ENCODE measurements at regions not wholly inside any gene's neighbourhood (a gene's known extent, or its start where the extent isn't known, plus 50 kb on each side); places are given as distances from the start of the nearest gene placed in this dataset.
"Not testable (repeated sequence)": the region's sequence is repeated elsewhere in the genome, so short reads cannot be mapped to it uniquely, and the experiment has no call there.

- Histone ChIP-seq H2AFZ (no peak overlapping the region), H3K9me2 (replicated peaks; ENCODE audit: insufficient read depth) (no peaks in the 10 kb centered on the region), H3K4me1 (ENCODE audit: insufficient read depth) (no peaks in the 10 kb centered on the region), H4K20me1 (ENCODE audit: insufficient read depth, poor library complexity, severe bottlenecking) (no peaks in the 10 kb centered on the region), H3K79me2 (no peaks in the 10 kb centered on the region), H3K4me2 (no peak overlapping the region), H3K4me3 (no peak overlapping the region), H3K27me3 (no peaks in the 10 kb centered on the region), H3K9me3 (ENCODE audit: low read depth) (no peaks in the 10 kb centered on the region), H3K27ac (no peak overlapping the region), H3K36me3 (replicated peaks; ENCODE audit: insufficient read depth, low read depth) (no peaks in the 10 kb centered on the region)
- TF ChIP-seq EZH2phosphoT487 (IDR thresholded peaks at IDR 0.05; ENCODE audit: low read depth, severe bottlenecking, unreplicated experiment) (no peak), EZH2 (IDR thresholded peaks at IDR 0.05; ENCODE audit: borderline replicate concordance) (no peak), CTCF (IDR thresholded peaks at IDR 0.05; ENCODE audit: poor library complexity) (no peak)
- DNase-seq (ENCODE audit: low spot score) = no peak
- 81% methylated on average over 3 of the region's 3 CpGs for WGBS (ENCODE audit: low lambda C conversion rate, missing lambda C conversion rate)
These were observed 399.2 kb downstream of the TENT5A start for GRCh38 chr6:81353262-81353661.

- H3K27ac ChIP-seq; H3K4me2 ChIP-seq; H3K4me1 ChIP-seq (ENCODE audit: insufficient read depth); H3K79me2 ChIP-seq; H3K36me3 ChIP-seq (replicated peaks; ENCODE audit: insufficient read depth, low read depth); H3K9me2 ChIP-seq (replicated peaks; ENCODE audit: insufficient read depth); H3K4me3 ChIP-seq; H3K9me3 ChIP-seq (ENCODE audit: low read depth); H4K20me1 ChIP-seq (ENCODE audit: insufficient read depth, poor library complexity, severe bottlenecking); DNase-seq (ENCODE audit: low spot score); H2AFZ ChIP-seq; H3K27me3 ChIP-seq: not testable (repeated sequence)
- WGBS (ENCODE audit: low lambda C conversion rate, missing lambda C conversion rate) = 95% methylated on average over 8 of the region's 8 CpGs
These were observed 408.5 kb downstream of the TENT5A start for GRCh38 chr6:81344026-81344425.

GRCh38 chr6:81340946-81341345, 411.5 kb downstream of the TENT5A start:
- Histone ChIP-seq H2AFZ (no peak overlapping the region), H4K20me1 (ENCODE audit: insufficient read depth, poor library complexity, severe bottlenecking) (no peaks in the 10 kb centered on the region), H3K9me3 (ENCODE audit: low read depth) (no peaks in the 10 kb centered on the region), H3K27me3 (no peaks in the 10 kb centered on the region), H3K4me1 (ENCODE audit: insufficient read depth) (no peaks in the 10 kb centered on the region), H3K9me2 (replicated peaks; ENCODE audit: insufficient read depth) (no peaks in the 10 kb centered on the region), H3K36me3 (replicated peaks; ENCODE audit: insufficient read depth, low read depth) (no peaks in the 10 kb centered on the region), H3K79me2 (no peaks in the 10 kb centered on the region), H3K4me3 (no peak overlapping the region), H3K27ac (no peak overlapping the region), H3K4me2 (no peak overlapping the region)
- TF ChIP-seq EZH2 (IDR thresholded peaks at IDR 0.05; ENCODE audit: borderline replicate concordance) (no peak), CTCF (IDR thresholded peaks at IDR 0.05; ENCODE audit: poor library complexity) (no peak), EZH2phosphoT487 (IDR thresholded peaks at IDR 0.05; ENCODE audit: low read depth, severe bottlenecking, unreplicated experiment) (no peak)
- DNase-seq (ENCODE audit: low spot score) = no peak
- 75% methylated on average over 4 of the region's 4 CpGs for WGBS (ENCODE audit: low lambda C conversion rate, missing lambda C conversion rate)

- Histone ChIP-seq H3K36me3 (replicated peaks; ENCODE audit: insufficient read depth, low read depth) (no peaks in the 10 kb centered on the region), H3K4me2 (no peak overlapping the region), H3K27me3 (no peaks in the 10 kb centered on the region), H2AFZ (no peak overlapping the region), H3K79me2 (no peaks in the 10 kb centered on the region), H4K20me1 (ENCODE audit: insufficient read depth, poor library complexity, severe bottlenecking) (no peaks in the 10 kb centered on the region), H3K27ac (no peak overlapping the region), H3K4me3 (no peak overlapping the region), H3K4me1 (ENCODE audit: insufficient read depth) (no peaks in the 10 kb centered on the region), H3K9me2 (replicated peaks; ENCODE audit: insufficient read depth) (no peaks in the 10 kb centered on the region), H3K9me3 (ENCODE audit: low read depth) (no peaks in the 10 kb centered on the region)
- TF ChIP-seq EZH2phosphoT487 (IDR thresholded peaks at IDR 0.05; ENCODE audit: low read depth, severe bottlenecking, unreplicated experiment) (no peak), CTCF (IDR thresholded peaks at IDR 0.05; ENCODE audit: poor library complexity) (no peak), EZH2 (IDR thresholded peaks at IDR 0.05; ENCODE audit: borderline replicate concordance) (no peak)
- WGBS (ENCODE audit: low lambda C conversion rate, missing lambda C conversion rate) = 93% methylated on average over 1 of the region's 1 CpG
- DNase-seq (ENCODE audit: low spot score) = no peak
These were observed 421.0 kb downstream of the TENT5A start for GRCh38 chr6:81331526-81331925.

Measured in hepatocyte (in vitro differentiated cells).